HG03175 (cell line): ENCODE measurements at regions not wholly inside any gene's neighbourhood (a gene's known extent, or its start where the extent isn't known, plus 50 kb on each side); places are given as distances from the start of the nearest gene placed in this dataset.
"Not testable (repeated sequence)": the region's sequence is repeated elsewhere in the genome, so short reads cannot be mapped to it uniquely, and the experiment has no call there.

ENCODE experiments used
- ATAC-seq: cut with Tn5 transposase; IDR thresholded peaks from one replicate; pipeline ENCODE4 v1.9.1; 2021; ENCODE audit warnings: mild to moderate bottlenecking, moderate library complexity; ENCODE audit not compliant: unreplicated experiment

DNA sequence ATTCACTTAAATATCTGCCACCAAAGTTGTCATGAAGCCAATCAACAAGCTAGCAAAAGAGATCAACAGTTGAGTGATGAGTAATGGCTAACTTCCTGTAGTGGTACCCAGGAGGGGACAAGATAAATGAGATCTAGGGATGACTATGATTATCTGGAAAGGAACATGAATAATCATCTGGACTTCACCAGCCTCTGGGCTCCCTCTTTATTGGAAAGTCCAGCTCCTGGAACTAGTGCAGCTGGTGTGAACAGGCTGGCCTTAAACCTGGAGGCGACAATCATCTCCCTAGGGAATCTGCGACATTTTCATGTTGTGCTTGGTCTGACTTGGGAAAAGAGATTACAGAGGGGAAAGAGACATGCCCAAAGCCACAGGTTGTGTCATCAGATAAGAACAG, 518.6 kb downstream of the GRIN2A start:
- ATAC-seq = no peak

DNA sequence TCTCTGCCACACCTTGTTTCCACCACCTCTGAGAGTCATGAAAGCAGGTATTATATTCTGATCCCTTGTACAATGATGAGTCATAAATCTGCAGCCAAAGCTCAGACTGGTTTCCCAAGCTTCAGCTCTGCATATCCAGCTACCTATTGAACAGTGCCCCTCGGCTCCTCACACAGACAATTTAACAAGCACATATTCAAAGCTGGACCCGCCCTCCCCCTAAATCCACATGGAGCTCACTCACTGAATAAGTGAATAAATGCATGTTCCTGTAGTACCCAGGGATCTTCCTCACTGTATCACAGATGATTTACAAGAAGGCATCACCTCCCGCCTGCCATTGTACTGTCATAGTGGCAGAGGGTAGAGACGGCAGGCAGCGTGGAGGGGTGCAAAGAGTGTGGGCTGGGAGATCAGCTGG, 516.4 kb downstream of the GRIN2A start:
- ATAC-seq = no peak

GRCh38 chr16:9666834-9667480, 515.3 kb downstream of the GRIN2A start:
- no peak for ATAC-seq

DNA sequence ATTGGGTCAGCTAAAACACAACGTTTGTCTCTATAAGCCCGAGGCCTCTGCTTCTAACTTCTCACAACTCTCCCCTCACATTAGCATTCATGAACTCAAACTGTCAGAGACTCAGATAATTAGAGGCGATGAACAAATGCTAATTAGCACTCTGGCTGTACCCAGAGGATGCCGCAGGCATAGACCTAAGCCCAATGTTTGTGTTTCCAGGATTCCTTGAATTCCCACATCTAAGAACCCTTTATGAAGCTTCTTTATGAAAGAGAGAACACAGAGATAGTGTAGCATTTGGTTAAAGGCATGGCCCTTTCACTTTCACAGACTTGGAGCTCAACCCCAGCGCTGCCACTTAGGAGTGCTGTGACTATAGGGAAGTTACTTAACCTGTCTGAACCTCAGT, 512.2 kb downstream of the GRIN2A start:
- no peak for ATAC-seq

DNA sequence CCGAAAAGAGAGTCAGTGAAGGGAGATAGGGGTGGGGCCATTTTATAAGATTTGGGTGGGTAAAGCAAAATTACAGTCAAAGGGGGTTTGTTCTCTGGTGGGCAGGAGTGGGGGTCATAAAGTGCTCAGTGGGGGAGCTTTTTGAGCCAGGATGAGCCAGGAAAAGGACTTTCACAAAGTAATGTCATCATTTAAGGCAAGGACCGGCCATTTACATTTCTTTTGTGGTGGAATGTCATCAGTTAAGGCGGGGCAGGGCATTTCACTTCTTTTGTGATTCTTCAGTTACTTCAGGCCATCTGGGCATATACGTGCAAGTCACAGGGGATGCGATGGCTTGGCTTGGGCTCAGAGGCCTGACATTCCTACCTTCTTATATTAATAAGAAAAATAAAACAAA, 511.6 kb downstream of the GRIN2A start:
- not testable (repeated sequence) for ATAC-seq

GRCh38 chr16:9676560-9677300, 505.5 kb downstream of the GRIN2A start:
- not testable (repeated sequence) for ATAC-seq

DNA sequence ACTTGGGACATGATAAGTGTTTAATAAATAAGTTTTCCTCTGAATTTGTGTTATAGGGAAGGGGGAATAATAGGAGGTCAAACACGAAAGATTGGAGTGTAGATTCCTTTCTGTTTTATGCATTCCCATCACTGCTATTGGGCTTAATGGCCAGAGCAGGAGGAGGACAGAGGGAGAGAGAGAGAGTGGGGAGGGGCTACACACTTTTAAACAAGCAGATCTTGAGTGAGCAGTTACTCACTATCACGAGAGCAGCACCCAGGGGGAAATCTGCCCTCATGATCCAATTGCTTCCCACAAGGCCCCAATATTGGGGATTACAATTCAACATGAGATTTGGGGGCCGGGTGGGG, 505.0 kb downstream of the GRIN2A start:
- no peak for ATAC-seq

- ATAC-seq = no peak
Observed at GRCh38 chr16:9679213-9679767, 502.9 kb downstream of the GRIN2A start.

GRCh38 chr16:9680019-9680655, 502.1 kb downstream of the GRIN2A start:
- no peak for ATAC-seq

DNA sequence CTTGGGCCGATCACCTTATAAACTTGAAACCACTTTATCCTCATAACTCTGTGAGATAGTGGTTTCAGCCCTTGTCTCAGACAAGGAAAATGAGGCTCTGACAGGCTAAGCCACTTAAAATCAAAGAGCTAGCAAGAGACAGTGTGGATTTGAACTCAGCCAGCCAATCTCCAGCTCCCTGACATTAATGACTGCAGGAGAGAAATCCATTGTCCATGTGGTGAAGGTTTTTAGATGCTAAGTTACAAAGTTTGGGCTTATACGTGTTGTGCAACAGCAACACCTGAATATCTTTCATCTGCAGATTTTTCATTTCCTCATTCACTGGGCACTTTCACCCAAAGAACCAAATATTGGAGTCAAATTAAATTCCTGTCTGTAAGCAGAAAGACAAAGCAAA, 501.3 kb downstream of the GRIN2A start:
- ATAC-seq = no peak

DNA sequence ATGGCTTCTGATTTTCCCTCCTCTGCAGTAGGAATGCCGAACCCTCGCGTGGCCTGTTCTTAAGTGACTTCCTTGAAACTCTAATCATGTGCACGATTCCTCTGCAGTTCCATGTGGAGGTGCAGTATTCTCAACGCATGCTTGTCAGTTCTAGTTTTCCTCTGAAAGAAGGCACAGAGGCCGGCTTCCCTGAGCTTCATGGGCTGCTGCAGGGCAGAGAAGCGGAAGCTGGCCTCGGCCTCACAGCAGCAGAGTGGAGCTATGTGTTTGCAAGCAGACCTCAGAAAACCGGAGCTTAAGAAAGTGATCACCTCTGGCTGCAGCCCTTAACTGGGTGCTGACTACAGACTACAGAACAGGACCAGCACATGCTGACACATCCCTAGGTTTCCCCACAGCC, 500.7 kb downstream of the GRIN2A start:
- no peak for ATAC-seq

DNA sequence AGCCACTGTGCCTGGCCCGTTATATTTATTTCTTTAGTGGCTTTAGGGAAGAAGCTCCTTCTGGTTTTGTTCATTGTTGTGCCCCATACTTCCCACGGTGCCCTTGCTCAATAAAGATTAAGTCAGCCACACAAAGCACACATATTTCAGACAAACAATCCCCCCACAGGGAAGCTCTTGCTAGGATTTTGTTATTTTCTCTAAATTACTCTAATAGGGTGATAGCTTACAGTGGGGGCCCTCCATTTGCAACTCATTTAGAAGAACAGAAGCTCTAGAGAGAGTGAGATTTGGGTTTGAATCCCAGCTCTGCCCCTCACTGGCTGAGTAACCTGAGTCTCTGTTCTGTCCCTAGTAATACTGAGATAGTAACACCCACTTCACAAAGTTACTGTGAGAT, 499.9 kb downstream of the GRIN2A start:
- ATAC-seq = no peak

DNA sequence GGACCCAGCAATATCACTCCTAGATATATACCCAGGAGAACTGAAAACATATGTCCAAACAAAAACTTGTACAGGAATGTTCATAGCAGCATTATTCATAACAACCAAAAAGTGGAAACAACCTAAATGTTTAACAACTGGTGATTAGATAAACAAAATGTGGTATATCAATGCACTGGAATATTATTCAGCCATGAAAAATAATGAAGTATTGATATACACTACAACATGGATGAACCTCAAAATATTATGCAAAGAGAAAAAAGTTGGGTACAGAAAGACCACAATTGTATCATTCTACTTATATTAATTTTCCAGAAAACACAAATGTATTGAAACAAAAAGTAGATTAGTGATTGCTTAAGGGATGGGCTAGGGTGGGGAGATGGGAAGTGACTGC, 498.6 kb downstream of the GRIN2A start:
- no peak for ATAC-seq

GRCh38 chr16:9687737-9688319, 494.4 kb downstream of the GRIN2A start:
- ATAC-seq = no peak

GRCh38 chr16:9689597-9689996, 492.6 kb downstream of the GRIN2A start:
- ATAC-seq = no peak

GRCh38 chr16:9695152-9695551, 487.1 kb downstream of the GRIN2A start:
- no peak for ATAC-seq
